ENCODE measurements at regions not wholly inside any gene's neighbourhood (a gene's known extent, or its start where the extent isn't known, plus 50 kb on each side); places are given as distances from the start of the nearest gene placed in this dataset.
"Not testable (repeated sequence)": the region's sequence is repeated elsewhere in the genome, so short reads cannot be mapped to it uniquely, and the experiment has no call there.

GRCh38 chr2:173532732-173533531 lies 178.3 kb downstream of the CDCA7 start:
- TF ChIP-seq CTCF (IDR thresholded peaks at IDR 0.05); STAT6 (CRISPR knock-in tag; conservative IDR thresholded peaks at IDR 0.05; ENCODE audit: low read depth); NR1H2 (CRISPR knock-in tag; IDR thresholded peaks at IDR 0.05); TEAD4 (CRISPR knock-in tag; IDR thresholded peaks at IDR 0.05); ZNF512 (CRISPR knock-in tag; IDR thresholded peaks at IDR 0.05; ENCODE audit: borderline replicate concordance); EMX1 (CRISPR knock-in tag; IDR thresholded peaks at IDR 0.05); CREM (CRISPR knock-in tag; IDR thresholded peaks at IDR 0.05); SP1 (CRISPR knock-in tag; conservative IDR thresholded peaks at IDR 0.05); ZNF138 (CRISPR knock-in tag; conservative IDR thresholded peaks at IDR 0.05); ETV6 (CRISPR knock-in tag; IDR thresholded peaks at IDR 0.05); CBFB (CRISPR knock-in tag; IDR thresholded peaks at IDR 0.05; ENCODE audit: low read depth); ATF3 (CRISPR knock-in tag; conservative IDR thresholded peaks at IDR 0.05); IRF2 (CRISPR knock-in tag; IDR thresholded peaks at IDR 0.05; ENCODE audit: borderline replicate concordance, low read depth): not testable (repeated sequence)

Measured in WTC11 (cell line).